Activated T-helper 17 cell treated with anti-CD3 and anti-CD28 coated beads, Interleukin-2, amount 50 U/mL, for 72 hours (primary cell): ENCODE measurements at regions not wholly inside any gene's neighbourhood (a gene's known extent, or its start where the extent isn't known, plus 50 kb on each side); places are given as distances from the start of the nearest gene placed in this dataset.
"Not testable (repeated sequence)": the region's sequence is repeated elsewhere in the genome, so short reads cannot be mapped to it uniquely, and the experiment has no call there.

Experiments
- ATAC-seq: fragments of 150-1000 bp; cut with Tn5 transposase; replicated peaks from 2 replicates; pipeline ENCODE4 v1.10.0; 2021; ENCODE audit warnings: mild to moderate bottlenecking, moderate library complexity
- H3K27ac Mint-ChIP-seq: one replicate; pipeline ENCODE4 v1.8.0; 2022; ENCODE audit warnings: mixed read lengths
- H3K27me3 Mint-ChIP-seq: one replicate; pipeline ENCODE4 v1.8.0; 2022; ENCODE audit warnings: mixed read lengths
- H3K36me3 Mint-ChIP-seq: one replicate; pipeline ENCODE4 v1.8.0; 2022; ENCODE audit warnings: low read depth, mild to moderate bottlenecking, mixed read lengths
- H3K4me1 Mint-ChIP-seq: one replicate; pipeline ENCODE4 v1.8.0; 2022; ENCODE audit warnings: mixed read lengths
- H3K4me3 Mint-ChIP-seq: one replicate; pipeline ENCODE4 v1.8.0; 2022; ENCODE audit warnings: mild to moderate bottlenecking, mixed read lengths
- H3K9me3 Mint-ChIP-seq: one replicate; pipeline ENCODE4 v1.8.0; 2022; ENCODE audit warnings: mixed read lengths

DNA sequence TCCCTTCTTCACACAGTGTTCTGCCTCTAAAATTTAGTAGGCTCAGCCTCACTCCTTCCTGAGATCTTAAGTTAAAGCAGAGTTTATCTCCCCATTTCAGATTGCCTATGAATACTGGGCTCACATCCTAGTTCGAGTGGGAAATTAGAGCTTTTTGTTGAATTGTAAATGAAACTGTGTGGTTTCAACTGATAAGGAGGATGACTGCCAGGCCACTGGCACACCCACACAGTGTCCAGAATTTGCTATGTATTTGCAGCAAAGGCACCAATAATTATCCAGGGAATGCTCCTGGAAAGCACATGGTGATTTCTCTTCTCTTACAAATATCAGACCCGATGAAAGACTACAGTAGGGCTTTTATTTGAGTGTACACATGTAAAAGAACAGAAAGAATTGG lies 308.1 kb upstream of the COL8A1 start:
- H3K4me3 Mint-ChIP-seq, result no peak overlapping the region
- H3K9me3 Mint-ChIP-seq, result no peaks in the 10 kb centered on the region
- no peaks in the 10 kb centered on the region for H3K27me3 Mint-ChIP-seq
- no peak overlapping the region for H3K27ac Mint-ChIP-seq
- no peaks in the 10 kb centered on the region for H3K4me1 Mint-ChIP-seq
- H3K36me3 Mint-ChIP-seq, result no peaks in the 10 kb centered on the region
- ATAC-seq, result no peak

DNA sequence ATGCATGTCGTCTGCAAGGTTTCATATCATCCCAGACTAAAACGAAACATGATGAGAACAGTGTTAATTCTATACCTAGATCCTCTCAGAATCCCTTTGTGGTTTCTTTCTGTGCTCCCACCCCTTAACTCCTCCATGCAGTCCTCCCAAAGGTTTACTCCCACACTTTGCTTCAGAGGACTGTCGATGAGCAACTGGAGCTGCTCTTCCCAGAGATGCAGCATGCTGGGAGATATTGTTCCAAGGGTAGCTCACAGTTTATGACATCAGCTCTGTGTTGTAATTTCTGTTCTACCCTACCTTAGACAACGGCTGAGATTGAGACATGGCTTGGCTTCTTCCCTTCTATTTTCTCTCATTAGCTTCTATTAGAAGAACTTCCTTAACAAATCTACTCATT lies 313.0 kb upstream of the COL8A1 start:
- Mint-ChIP-seq H3K4me1 (no peaks in the 10 kb centered on the region), H3K36me3 (no peaks in the 10 kb centered on the region), H3K27me3 (no peaks in the 10 kb centered on the region), H3K9me3 (no peaks in the 10 kb centered on the region), H3K27ac (no peak overlapping the region), H3K4me3 (no peak overlapping the region)
- no peak for ATAC-seq

DNA sequence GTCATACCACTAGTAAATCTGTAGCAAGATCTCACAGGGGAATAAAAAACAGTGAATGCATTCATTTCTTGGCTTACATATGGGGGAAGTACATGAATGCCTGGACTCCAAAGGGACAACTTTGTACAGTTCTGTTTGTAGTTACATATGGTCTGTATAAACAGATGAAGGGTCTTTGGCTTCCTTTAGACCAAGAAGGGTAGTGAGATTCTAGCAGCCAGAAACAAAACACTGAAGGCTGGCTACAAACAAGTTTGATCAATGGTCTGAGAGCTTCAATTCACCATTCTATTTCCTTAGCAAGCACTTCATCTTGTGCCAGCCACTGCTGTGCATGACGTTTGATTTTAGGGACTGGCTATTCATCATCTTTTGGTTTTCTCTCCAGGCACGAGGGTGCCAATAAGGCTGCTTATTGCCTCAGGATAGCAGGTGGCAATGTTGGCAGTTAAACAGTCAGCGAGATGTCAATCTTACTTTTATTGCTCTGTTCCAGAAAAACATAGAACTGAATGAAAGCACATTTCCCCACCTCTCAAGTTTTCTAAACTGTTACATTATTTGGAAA lies 313.7 kb upstream of the COL8A1 start:
- no peaks in the 10 kb centered on the region for H3K36me3 Mint-ChIP-seq
- no peak for ATAC-seq
- no peaks in the 10 kb centered on the region for H3K4me1 Mint-ChIP-seq
- H3K27ac Mint-ChIP-seq, result no peak overlapping the region
- no peak overlapping the region for H3K4me3 Mint-ChIP-seq
- no peaks in the 10 kb centered on the region for H3K27me3 Mint-ChIP-seq
- no peaks in the 10 kb centered on the region for H3K9me3 Mint-ChIP-seq

DNA sequence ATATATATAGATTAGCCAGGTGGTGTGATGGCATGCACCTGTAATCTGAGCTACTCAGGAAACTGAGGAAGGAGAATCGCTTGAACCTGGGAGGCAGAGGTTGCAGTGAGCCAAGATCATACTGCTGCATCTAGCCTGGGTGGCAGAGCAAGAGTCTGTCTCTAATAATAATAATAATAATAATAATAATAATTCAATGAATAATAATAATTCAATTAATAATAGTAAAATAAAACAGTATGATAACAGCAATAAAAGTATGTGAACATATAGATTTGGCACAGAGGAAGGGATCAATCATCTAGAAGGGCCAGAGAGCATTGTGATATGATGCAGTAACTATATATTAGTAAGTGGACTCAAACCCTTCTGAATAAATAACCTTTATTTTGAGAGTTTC lies 314.5 kb upstream of the COL8A1 start:
- H3K4me3 Mint-ChIP-seq, result no peak overlapping the region
- H3K4me1 Mint-ChIP-seq, result no peaks in the 10 kb centered on the region
- H3K27ac Mint-ChIP-seq, result no peak overlapping the region
- no peak for ATAC-seq
- H3K9me3 Mint-ChIP-seq, result no peaks in the 10 kb centered on the region
- H3K36me3 Mint-ChIP-seq, result no peaks in the 10 kb centered on the region
- no peaks in the 10 kb centered on the region for H3K27me3 Mint-ChIP-seq

DNA sequence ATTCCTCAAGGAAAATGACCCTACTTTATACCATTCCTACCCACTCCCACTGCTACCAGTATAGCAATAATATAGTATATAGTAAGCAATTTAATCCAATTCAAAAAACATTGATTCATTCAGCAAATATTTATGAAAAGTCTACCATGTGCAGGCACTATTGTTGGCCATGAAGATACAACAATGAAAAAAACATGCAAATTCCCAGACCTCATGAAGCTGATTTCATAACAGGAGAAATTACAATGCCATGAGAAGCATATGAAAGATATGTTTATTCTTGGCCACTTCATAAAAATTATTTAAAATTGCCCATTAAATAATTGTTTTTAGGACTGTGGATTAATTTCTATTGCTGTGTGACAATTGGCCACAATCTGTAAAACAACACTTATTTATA lies 315.8 kb upstream of the COL8A1 start:
- Mint-ChIP-seq H3K36me3 (no peaks in the 10 kb centered on the region), H3K27ac (no peak overlapping the region), H3K4me1 (no peaks in the 10 kb centered on the region), H3K4me3 (no peak overlapping the region), H3K9me3 (no peaks in the 10 kb centered on the region), H3K27me3 (no peaks in the 10 kb centered on the region)
- no peak for ATAC-seq

DNA sequence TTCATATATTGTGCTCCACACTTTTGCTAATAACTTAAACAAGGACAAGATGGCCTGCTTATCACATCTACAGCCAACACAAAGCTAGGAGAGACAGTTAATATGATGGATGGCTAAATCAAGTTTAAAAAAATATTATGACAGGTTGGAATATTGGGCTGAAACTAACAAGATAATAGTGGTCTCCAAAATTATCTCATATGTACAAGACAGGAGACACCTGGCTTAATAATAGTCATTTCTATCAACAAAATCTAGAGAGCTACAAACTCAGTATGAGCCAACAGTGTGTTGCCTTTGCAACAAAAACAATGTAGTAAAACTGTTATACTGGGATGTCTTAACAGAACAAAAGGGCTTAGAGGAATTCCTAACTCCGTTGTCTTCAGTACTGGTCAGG lies 317.1 kb upstream of the COL8A1 start:
- no peak for ATAC-seq
- Mint-ChIP-seq H3K4me1 (no peaks in the 10 kb centered on the region), H3K36me3 (no peaks in the 10 kb centered on the region), H3K27me3 (no peaks in the 10 kb centered on the region), H3K27ac (no peak overlapping the region), H3K9me3 (no peaks in the 10 kb centered on the region), H3K4me3 (no peak overlapping the region)

DNA sequence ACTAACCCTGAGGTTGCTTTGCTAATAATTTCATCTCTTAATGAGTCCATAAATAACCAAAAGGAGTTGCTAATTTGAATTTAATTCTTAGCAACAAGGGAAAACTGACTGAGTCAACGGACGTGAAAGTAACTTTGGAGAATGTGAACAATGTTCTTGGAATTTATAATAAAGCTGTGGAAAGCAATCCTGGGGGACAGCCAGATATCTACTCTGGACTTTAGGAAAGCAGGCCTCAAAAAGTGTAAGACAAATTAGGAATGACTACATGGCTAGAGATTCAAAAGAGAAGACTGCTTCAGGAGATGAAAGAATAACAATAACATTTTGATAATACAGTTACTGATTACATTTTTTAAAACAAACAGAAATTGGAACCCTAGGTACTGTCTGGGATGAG lies 318.4 kb upstream of the COL8A1 start:
- peaks cover 5% of the 10 kb centered on the region for H3K9me3 Mint-ChIP-seq
- no peaks in the 10 kb centered on the region for H3K27me3 Mint-ChIP-seq
- H3K27ac Mint-ChIP-seq, result no peak overlapping the region
- H3K4me3 Mint-ChIP-seq, result no peak overlapping the region
- H3K36me3 Mint-ChIP-seq, result no peaks in the 10 kb centered on the region
- no peak for ATAC-seq
- no peaks in the 10 kb centered on the region for H3K4me1 Mint-ChIP-seq

DNA sequence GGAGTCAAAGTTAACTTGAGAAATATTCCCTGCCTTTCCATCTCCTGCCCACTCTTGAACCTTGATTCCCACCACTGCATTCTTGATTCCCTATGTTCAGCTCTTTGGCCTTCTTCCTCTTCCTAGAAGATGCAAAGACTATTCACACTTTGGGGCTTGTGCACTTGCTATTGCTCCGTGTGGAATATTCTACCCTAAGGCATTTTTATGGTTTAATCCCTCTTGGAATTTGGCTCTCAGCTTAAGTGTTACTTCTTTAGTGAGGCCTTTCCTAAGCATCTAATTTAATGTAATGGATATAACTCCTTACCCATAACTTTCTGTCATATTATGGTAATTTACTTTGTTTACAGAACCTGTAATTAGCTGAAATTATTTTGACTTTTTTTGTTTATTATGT lies 318.9 kb upstream of the COL8A1 start:
- H3K27me3 Mint-ChIP-seq, result no peaks in the 10 kb centered on the region
- H3K27ac Mint-ChIP-seq, result no peak overlapping the region
- no peak for ATAC-seq
- H3K36me3 Mint-ChIP-seq, result no peaks in the 10 kb centered on the region
- H3K4me3 Mint-ChIP-seq, result no peak overlapping the region
- H3K4me1 Mint-ChIP-seq, result no peaks in the 10 kb centered on the region
- H3K9me3 Mint-ChIP-seq, result peaks cover 5% of the 10 kb centered on the region

DNA sequence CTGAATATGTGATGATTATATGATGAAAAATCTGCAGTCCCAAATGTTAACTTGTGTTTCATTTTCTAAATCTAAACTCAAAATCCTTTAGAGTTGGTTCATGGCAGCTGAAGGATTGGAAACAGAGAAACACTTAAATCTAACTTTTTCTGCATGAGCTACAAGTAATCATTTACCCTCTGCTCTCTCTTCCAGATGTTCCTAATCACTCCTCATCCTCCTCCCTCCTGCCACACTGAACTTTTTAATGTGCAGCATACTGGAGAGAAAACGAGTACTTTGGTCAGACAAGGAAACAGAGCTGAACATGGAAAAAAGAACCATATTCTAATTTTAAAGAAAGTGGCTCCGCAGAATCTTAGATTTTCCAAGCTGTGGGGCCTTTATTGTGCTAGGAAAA lies 321.2 kb upstream of the COL8A1 start:
- ATAC-seq, result no peak
- Mint-ChIP-seq H3K9me3 (peaks cover 5% of the 10 kb centered on the region), H3K27ac (no peak overlapping the region), H3K27me3 (no peaks in the 10 kb centered on the region), H3K36me3 (no peaks in the 10 kb centered on the region), H3K4me1 (no peaks in the 10 kb centered on the region), H3K4me3 (no peak overlapping the region)

DNA sequence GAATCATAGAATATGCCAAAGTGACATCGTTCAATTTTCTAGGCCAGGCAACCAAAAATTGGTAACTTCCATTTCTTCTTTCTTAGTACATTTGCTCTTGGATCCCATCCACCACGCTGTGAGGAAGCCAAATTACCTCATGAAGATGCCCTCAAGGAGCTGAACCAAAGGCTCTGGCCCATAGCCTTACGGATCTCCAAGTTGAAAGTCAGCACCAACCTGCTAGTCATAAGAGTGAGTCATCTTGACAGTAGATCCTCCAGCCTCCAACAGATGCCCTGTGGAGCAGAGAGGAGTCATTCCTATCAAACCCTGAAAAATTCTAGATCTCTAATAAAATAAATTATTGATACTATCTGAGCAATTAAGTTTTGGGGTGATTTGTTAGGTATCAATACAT lies 322.5 kb upstream of the COL8A1 start:
- Mint-ChIP-seq H3K27me3 (no peaks in the 10 kb centered on the region), H3K9me3 (peaks cover 8% of the 10 kb centered on the region), H3K4me1 (no peaks in the 10 kb centered on the region), H3K36me3 (no peaks in the 10 kb centered on the region), H3K27ac (no peak overlapping the region), H3K4me3 (no peak overlapping the region)
- no peak for ATAC-seq

DNA sequence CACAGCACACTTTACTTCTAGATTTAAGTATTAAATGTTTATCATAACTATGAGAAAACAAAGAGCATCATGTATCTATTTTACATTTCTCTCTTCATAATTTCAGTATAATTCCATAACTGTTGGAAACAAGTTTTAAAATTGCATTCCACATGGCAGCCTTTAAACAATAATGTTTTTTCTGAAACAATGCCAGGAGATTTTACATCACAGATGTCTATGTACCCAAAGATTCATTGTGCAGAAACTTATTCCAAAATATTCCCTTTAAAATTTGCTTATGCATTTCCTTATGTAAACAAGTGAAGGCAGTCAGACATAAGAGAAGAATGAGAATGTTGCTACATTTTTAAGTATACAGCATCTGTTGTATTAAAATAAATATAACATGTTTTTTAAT lies 324.9 kb upstream of the COL8A1 start:
- H3K4me1 Mint-ChIP-seq, result no peaks in the 10 kb centered on the region
- H3K27me3 Mint-ChIP-seq, result no peaks in the 10 kb centered on the region
- H3K4me3 Mint-ChIP-seq, result no peak overlapping the region
- H3K27ac Mint-ChIP-seq, result no peak overlapping the region
- peaks cover 19% of the 10 kb centered on the region for H3K9me3 Mint-ChIP-seq
- H3K36me3 Mint-ChIP-seq, result no peaks in the 10 kb centered on the region
- no peak for ATAC-seq

DNA sequence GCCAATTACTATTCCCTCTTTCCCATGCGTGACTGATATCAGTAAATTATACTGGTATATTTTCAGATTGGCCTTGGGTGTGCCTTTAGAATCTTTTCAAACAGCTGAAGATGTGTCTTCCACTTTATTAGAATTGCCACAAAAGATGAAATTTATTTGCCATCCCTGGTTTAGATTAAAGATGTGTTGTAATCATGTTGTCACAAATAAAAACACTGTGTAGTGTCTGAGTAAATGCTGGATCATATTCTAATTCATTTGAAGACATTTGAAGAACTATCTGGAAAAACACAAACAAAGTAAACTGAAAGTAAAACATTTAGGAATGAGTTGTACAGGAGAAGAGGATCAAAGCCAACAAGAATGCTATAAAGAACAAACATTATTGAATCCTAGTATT lies 339.7 kb upstream of the COL8A1 start:
- Mint-ChIP-seq H3K4me1 (no peaks in the 10 kb centered on the region), H3K27ac (no peak overlapping the region), H3K4me3 (no peak overlapping the region), H3K27me3 (no peaks in the 10 kb centered on the region), H3K9me3 (peaks cover 9% of the 10 kb centered on the region), H3K36me3 (no peaks in the 10 kb centered on the region)
- ATAC-seq, result no peak

DNA sequence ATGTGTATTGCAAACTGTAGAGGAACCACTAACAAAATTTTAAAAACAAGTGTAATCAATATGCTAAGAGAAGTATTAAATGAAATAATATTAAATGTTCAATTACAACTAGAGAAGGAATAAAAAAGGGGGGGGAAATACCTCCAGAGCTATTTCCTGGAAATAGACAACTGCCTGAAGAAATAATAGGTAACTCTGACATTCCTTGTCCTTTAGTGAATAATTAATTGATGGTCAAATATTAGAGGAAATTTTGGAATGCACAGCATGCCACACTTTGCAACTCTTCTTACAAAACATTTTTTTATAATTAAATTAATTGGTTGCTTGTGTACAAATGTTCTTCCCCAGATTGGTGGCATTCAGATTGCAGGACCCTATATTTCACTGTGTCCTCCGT lies 342.6 kb upstream of the COL8A1 start:
- no peak for ATAC-seq
- no peaks in the 10 kb centered on the region for H3K36me3 Mint-ChIP-seq
- no peak overlapping the region for H3K4me3 Mint-ChIP-seq
- no peak overlapping the region for H3K27ac Mint-ChIP-seq
- no peaks in the 10 kb centered on the region for H3K4me1 Mint-ChIP-seq
- H3K27me3 Mint-ChIP-seq, result no peaks in the 10 kb centered on the region
- peaks cover 4% of the 10 kb centered on the region for H3K9me3 Mint-ChIP-seq

DNA sequence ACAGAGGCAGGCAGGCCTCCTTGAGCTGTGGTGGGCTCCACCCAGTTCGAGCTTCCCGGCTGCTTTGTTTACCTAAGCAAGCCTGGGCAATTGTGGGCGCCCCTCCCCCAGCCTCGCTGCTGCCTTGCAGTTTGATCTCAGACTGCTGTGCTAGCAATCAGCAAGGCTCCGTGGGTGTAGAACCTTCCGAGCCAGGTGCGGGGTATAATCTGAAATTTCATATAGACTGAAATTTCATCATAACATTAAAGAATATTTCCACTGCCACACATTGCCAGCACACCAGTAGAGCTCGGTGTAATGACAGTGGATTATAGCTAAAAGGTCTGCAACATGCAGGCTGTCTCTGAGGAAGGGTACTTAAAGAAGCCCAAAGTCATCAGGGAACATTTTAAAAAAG lies 344.3 kb upstream of the COL8A1 start:
- H3K4me3 Mint-ChIP-seq, H3K9me3 Mint-ChIP-seq, H3K27ac Mint-ChIP-seq, H3K27me3 Mint-ChIP-seq, ATAC-seq, H3K4me1 Mint-ChIP-seq, H3K36me3 Mint-ChIP-seq: not testable (repeated sequence)

DNA sequence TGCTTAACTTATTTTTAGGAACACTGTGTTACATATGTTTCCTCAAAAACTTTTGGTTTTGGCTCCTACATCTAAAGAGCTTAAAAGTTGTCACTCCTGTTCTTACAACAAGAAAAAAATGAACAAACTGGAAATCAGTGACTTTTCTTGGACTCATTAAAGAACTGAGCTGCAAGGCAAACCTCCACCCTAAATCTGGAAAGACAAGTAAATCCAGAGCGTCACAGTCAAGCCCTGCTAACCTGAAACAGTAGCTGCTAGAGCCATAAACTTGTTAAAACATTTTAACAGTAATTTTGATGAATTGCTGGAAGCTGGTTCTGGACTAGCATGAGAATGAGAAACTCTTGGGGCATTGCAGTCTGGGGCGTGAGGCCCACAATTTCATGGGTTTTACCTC lies 350.5 kb upstream of the COL8A1 start:
- no peak for ATAC-seq
- Mint-ChIP-seq H3K36me3 (no peaks in the 10 kb centered on the region), H3K4me1 (no peaks in the 10 kb centered on the region), H3K27ac (no peak overlapping the region), H3K27me3 (no peaks in the 10 kb centered on the region), H3K4me3 (no peak overlapping the region), H3K9me3 (no peaks in the 10 kb centered on the region)

DNA sequence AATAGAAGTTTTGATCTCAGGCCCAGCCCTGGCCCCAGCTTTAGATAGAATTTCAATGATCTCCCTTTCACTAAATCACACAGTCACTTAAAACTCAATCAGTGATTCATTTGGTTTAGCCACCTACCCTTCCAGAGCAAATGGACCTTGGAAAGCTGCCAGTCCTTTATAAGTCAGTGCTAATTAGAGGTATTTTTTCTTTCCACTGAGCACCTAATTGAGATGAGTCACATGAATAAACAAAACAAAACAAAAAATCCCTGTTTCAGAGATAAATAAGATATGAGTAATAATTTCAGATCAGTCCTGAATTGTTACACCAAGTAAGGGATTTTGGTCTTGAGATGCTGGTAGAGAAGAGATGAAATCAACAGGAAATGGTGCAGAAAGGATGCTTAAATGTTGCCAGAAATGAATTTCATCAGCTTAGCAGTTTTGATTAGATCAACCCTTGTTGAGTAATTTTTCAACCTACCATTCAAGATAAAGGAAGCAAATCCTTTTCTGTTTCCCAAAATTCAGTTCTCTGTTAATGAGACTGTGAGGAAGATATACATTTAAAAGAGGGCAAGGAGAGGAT lies 352.0 kb upstream of the COL8A1 start:
- H3K27ac Mint-ChIP-seq, result no peak overlapping the region
- H3K27me3 Mint-ChIP-seq, result no peaks in the 10 kb centered on the region
- H3K4me1 Mint-ChIP-seq, result no peaks in the 10 kb centered on the region

More for the DNA sequence above, 352.0 kb upstream of the COL8A1 start:
- Mint-ChIP-seq H3K36me3 (no peaks in the 10 kb centered on the region), H3K4me3 (no peak overlapping the region), H3K9me3 (no peaks in the 10 kb centered on the region)
- ATAC-seq, result no peak
